ENCODE measurements at regions not wholly inside any gene's neighbourhood (a gene's known extent, or its start where the extent isn't known, plus 50 kb on each side); places are given as distances from the start of the nearest gene placed in this dataset.

- TF ChIP-seq CTCF (conservative IDR thresholded peaks at IDR 0.05 in 1 of 2, IDR thresholded peaks at IDR 0.05 in 1 of 2; ENCODE audit: extremely low read depth in 1 of 2, insufficient read depth in 1 of 2, low read depth in 1 of 2, low read length in 2 of 2) (no peak), EZH2 (IDR thresholded peaks at IDR 0.05; ENCODE audit: borderline replicate concordance, low read length) (no peak)
Measured at GRCh38 chr5:133718457-133718856, 106.1 kb upstream of the FSTL4 start.
